NCI-H345 (cell line): ENCODE measurements at regions not wholly inside any gene's neighbourhood (a gene's known extent, or its start where the extent isn't known, plus 50 kb on each side); places are given as distances from the start of the nearest gene placed in this dataset.
"Not testable (repeated sequence)": the region's sequence is repeated elsewhere in the genome, so short reads cannot be mapped to it uniquely, and the experiment has no call there.

Source experiments
- DNase-seq: peaks from one replicate; lab custom pipeline; 2025; lab: John Stamatoyannopoulos, UW

DNA sequence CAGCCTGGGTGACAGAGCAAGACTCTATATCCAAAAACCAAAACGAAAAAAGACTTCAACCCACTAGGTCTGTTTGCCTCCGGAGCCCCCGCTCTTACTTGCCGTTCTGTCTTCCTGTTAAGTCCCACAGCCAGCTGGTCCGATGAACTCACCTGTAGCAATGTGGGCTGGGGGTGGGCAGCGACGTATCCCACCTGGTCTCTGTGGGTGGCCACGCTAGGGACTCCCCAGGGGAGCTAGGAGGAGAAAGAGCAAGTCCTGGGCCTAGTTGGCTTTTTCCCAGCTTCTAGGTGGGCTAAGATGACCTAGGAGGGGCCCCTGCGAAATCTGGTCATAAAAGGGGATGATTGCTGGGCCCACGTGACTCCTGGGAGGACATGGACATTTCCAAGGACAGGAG is 166.0 kb upstream of the KCNG1 start:
- DNase-seq: no peak

- DNase-seq: no peak
These were observed 164.4 kb upstream of the KCNG1 start for GRCh38 chr20:51187261-51187660.

- DNase-seq: no peak
These were observed 163.0 kb upstream of the KCNG1 start for GRCh38 chr20:51185861-51186260.

- DNase-seq: no peak
These were observed 162.4 kb upstream of the KCNG1 start for GRCh38 chr20:51185277-51185676.

GRCh38 chr20:51184289-51184688 is 161.4 kb upstream of the KCNG1 start:
- no peak for DNase-seq

- DNase-seq: no peak
These were observed 160.5 kb upstream of the KCNG1 start for GRCh38 chr20:51183451-51183850.

- DNase-seq: no peak
These were observed 159.7 kb upstream of the KCNG1 start for GRCh38 chr20:51182571-51182970.

DNA sequence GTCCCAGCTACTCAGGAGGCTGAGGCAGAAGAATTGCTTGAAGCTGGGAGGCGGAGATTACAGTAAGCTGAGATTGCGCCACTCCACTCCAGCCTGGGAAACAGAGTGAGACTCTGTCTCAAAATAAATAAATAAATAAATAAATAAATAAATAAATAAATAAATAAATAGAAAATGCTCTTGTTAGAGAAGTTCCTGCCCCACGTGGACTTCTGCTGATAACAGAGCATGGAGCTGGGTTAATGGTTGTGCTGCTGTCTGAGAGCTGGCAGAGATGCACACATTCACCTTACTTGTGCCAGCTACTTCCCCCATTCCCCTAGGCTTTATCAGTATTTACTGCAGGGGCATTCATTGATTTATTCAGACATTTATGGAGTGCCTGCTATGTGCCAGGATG is 155.2 kb upstream of the KCNG1 start:
- no peak for DNase-seq

- no peak for DNase-seq
These were observed 154.0 kb upstream of the KCNG1 start for GRCh38 chr20:51176876-51177275.

GRCh38 chr20:51176446-51176845 is 153.5 kb upstream of the KCNG1 start:
- DNase-seq: no peak

DNA sequence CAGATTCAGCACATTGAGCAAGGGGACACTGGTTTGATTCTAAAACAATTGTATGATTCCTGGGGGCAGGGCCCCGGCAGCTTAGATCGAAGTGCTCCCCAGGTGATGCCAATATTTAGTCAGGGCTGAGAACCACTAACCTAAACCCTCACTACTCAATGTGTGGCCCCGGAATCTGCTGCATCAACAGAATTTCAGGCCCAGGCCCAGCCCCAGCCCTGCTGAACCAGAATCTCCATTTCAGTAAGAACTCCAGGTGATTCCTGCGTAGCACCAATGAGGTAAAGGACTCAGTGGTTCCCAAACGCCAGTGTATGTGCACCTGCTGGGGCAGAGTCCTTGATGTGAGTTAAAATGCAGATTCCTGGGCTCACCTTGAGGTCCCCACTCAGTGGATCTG is 152.8 kb upstream of the KCNG1 start:
- no peak for DNase-seq

GRCh38 chr20:51175156-51175555 is 152.2 kb upstream of the KCNG1 start:
- no peak for DNase-seq

- DNase-seq: no peak
These were observed 151.6 kb upstream of the KCNG1 start for GRCh38 chr20:51174536-51174935.

- no peak for DNase-seq
These were observed 149.9 kb upstream of the KCNG1 start for GRCh38 chr20:51172558-51173428.

DNA sequence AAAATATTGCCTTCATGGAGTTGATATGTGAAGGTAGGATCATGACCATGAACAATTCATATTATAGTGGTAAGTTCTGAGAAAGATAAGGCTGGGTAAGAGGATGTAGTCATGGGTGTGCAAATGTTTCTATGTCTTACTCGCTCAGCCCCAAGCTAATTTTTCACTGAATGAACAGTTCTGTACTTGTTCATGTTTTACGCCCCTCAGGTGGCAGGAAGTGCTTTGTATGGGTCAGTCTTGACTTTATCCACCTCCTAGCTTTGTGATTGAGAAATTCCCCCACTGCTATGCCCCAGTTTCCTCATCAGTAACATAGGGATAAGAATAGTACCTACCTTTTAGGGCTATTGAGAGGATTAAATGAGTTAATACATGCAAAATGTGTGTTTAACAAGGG is 148.2 kb upstream of the KCNG1 start:
- no peak for DNase-seq

DNA sequence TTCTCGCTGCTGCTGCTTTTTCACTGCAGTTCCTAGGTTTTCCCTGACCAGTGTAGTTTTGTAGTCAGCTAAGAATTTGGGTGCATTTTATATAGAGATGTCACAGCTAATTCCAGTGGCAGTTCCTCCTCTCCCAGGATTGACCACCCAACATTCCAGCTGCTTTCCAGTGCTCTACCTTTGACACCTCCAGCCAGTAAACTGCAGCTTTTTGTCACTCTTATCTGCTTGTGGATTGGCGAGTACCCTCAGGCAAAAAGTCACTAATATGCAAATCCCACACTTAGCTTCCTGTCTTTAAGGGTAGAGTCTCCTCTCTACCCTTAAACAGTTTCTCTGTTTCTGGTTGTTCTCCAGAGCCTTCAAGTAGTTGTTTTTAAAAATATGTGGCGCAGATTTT is 146.9 kb upstream of the KCNG1 start:
- DNase-seq: no peak

GRCh38 chr20:51167911-51168310 is 145.0 kb upstream of the KCNG1 start:
- not testable (repeated sequence) for DNase-seq

GRCh38 chr20:51166489-51166888 is 143.6 kb upstream of the KCNG1 start:
- DNase-seq: no peak

DNA sequence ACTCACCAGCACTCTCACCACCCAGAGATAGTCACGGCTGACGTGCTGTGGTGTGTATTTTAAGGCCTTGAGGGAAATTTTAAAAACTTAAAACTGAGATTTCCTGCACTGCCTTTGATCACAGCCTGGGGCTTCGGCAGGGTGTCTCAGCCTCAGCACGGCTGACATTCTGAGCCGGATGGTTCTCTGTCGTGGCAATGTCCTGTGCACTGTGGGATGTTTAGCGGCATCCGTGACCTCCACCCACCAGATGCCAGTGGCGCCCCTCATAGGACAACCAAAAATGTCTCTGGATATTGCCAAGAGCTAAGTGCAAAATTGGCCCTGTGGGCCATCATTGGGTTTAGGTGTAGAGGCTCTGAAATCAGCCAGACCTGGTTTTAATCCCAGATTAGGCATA is 142.2 kb upstream of the KCNG1 start:
- no peak for DNase-seq

- no peak for DNase-seq
These were observed 141.8 kb upstream of the KCNG1 start for GRCh38 chr20:51164731-51165130.

GRCh38 chr20:51163996-51164600 is 141.2 kb upstream of the KCNG1 start:
- no peak for DNase-seq

- DNase-seq: no peak
These were observed 139.1 kb upstream of the KCNG1 start for GRCh38 chr20:51162015-51162414.

GRCh38 chr20:51160821-51161220 is 137.9 kb upstream of the KCNG1 start:
- no peak for DNase-seq

- DNase-seq: no peak
These were observed 137.1 kb upstream of the KCNG1 start for GRCh38 chr20:51159981-51160380.
